ENCODE measurements at regions not wholly inside any gene's neighbourhood (a gene's known extent, or its start where the extent isn't known, plus 50 kb on each side); places are given as distances from the start of the nearest gene placed in this dataset.

- no peak for TF ChIP-seq CTCF (IDR thresholded peaks at IDR 0.05; ENCODE audit: low read length)
- TF ChIP-seq EZH2 (IDR thresholded peaks at IDR 0.05; ENCODE audit: borderline replicate concordance, low read length), result no peak
Observed at GRCh38 chr9:27627188-27627564, 53.9 kb upstream of the C9orf72 start.
